MM.1S (cell line): ENCODE measurements at regions not wholly inside any gene's neighbourhood (a gene's known extent, or its start where the extent isn't known, plus 50 kb on each side); places are given as distances from the start of the nearest gene placed in this dataset.

ENCODE experiments used
- EZH2 ChIP-seq: fragments of 300-600 bp; sonication (generic); optimal IDR thresholded peaks from 2 replicates; pipeline ENCODE3; 2017; ENCODE audit warnings: low read depth, mild to moderate bottlenecking, antibody characterized with exemption, low read length, mixed read lengths
- TF ChIP-seq, protein P1 (sequence below): fragments of 300-600 bp; sonication (generic); IDR thresholded peaks from 2 replicates; pipeline ENCODE4 v1.5.1; 2016; ENCODE audit warnings: antibody characterized with exemption, low read length, mixed read lengths

DNA sequence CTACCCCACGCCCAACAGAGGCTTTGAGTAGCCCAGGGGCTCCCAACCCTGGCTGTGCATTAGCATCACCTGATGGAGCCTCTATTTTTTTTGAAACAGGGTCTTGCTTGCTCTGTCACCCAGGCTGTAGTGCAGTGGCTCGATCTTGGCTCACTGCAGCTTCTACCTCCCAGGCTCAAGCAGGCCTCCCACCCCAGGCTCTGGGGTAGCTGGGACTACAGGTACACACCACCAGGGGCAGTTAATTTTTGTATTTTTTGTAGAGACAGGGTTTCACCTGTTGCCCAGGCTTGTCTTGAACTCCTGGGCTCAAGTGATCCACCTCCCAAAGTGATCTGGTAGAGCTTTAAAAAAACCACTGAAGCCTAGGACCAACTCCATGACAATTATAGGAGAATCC, 394.8 kb upstream of the ATP5MC3 start:
- TF ChIP-seq, protein P1, sequence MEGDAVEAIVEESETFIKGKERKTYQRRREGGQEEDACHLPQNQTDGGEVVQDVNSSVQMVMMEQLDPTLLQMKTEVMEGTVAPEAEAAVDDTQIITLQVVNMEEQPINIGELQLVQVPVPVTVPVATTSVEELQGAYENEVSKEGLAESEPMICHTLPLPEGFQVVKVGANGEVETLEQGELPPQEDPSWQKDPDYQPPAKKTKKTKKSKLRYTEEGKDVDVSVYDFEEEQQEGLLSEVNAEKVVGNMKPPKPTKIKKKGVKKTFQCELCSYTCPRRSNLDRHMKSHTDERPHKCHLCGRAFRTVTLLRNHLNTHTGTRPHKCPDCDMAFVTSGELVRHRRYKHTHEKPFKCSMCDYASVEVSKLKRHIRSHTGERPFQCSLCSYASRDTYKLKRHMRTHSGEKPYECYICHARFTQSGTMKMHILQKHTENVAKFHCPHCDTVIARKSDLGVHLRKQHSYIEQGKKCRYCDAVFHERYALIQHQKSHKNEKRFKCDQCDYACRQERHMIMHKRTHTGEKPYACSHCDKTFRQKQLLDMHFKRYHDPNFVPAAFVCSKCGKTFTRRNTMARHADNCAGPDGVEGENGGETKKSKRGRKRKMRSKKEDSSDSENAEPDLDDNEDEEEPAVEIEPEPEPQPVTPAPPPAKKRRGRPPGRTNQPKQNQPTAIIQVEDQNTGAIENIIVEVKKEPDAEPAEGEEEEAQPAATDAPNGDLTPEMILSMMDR: peak; percentile 24; the same call in 1 of the 2 replicates
- no peak for TF ChIP-seq EZH2
